Middle frontal gyrus (tissue), 1 donor: ENCODE measurements at regions not wholly inside any gene's neighbourhood (a gene's known extent, or its start where the extent isn't known, plus 50 kb on each side); places are given as distances from the start of the nearest gene placed in this dataset.
"Not testable (repeated sequence)": the region's sequence is repeated elsewhere in the genome, so short reads cannot be mapped to it uniquely, and the experiment has no call there.

Experiments
- DNase-seq: peaks from one replicate; pipeline ENCODE4 v3.0.0-alpha.2; 2015; ENCODE audit warnings: low spot score; ENCODE audit errors: extremely low spot score

DNA sequence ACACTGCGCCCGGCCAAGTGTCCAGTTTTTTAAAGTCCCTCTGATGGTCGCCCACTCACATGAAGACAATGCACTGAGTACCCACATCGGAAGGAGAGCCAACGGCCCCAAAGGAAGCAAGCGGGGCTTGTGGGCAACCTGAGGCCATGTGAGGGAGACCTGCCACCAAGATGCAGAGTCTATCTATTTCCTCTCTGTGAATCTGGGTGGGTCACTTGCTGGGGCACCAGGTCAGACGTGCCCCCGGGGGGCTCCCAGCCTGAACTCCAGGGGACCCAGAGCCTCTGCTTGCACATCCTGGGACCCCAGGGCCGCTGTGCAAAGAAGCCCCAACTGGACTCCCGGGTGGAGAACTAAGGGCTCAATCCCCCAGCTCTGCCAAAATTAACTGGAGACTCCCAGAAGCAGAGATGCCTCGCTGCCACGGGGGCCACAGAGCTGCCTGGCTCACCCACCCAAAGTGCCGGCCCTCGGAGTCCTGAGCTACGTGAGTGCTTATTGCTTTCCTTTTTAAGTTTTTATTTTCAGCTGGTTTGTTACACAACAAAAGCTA is 106.4 kb downstream of the BRD1 start:
- DNase-seq: no peak

DNA sequence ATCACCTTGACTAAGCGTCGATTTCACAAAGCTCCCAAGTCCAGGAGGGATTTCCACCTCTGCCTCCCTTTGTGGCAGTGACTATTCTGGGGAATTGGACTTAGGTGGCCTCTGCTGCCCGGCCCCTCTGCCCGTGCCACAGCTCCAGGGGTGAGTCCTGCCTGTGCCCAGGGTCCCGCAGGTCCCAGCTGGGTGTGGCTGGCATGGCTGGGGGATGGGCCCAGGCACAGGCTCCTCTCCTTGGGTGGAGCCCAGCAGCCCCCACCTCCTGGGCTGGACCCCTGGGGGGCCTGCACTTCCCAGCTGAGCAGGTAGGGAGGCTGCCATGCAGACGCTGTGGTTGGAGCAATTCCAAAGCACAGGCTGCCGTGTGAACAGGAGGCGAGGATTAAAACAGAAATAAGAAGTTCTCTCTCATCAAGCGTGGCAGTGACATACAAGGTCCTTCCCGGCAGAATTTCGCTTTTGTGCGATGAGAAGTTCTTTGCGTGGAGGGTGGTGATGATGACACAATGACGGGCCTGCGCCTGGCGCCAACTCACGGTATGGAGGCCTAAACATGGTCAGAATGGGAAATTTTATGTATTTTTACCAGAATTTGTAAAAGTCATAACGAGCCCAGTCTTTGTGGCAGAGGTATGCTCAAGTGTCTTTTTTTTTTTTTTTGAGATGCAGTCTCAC is 107.3 kb downstream of the BRD1 start:
- no peak for DNase-seq

DNA sequence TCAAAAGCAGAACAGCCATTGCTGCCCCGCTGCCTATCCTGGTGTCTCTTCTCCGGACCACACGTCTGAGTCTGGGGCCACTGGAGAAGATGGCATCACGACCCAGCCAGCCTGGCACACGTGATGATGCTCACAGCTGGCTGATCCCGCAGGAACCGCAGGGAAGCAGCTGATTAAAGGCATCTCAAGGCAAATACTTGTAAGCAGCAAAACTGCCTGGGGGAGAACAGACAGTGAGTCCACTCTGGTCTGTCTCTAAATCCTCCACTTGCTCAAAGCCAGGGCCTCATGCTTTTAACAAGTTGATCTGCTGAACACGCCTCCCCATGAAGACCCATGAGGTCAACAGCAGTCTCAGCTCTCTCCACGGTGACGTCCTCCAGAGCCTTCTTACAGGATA is 108.6 kb downstream of the BRD1 start:
- no peak for DNase-seq

DNA sequence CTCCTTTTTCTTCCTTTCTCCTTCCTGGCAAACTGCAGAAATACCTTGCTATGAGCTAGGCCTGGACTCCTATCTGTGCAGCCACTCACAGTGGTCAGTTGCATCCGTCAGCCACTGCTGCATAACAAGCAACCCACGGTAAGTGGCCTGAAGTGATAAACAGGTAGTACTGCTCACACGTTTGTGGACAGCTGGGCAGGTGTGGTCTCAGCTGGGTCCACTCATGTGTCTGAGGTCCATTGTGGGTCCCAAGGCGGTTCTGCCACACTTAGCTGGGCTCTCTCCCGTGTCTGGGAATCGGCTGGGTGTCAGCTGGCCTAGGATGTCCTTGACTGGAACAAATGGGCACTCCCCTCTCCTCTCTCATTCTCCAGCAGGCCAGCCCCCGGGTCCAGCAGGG is 109.3 kb downstream of the BRD1 start:
- no peak for DNase-seq

DNA sequence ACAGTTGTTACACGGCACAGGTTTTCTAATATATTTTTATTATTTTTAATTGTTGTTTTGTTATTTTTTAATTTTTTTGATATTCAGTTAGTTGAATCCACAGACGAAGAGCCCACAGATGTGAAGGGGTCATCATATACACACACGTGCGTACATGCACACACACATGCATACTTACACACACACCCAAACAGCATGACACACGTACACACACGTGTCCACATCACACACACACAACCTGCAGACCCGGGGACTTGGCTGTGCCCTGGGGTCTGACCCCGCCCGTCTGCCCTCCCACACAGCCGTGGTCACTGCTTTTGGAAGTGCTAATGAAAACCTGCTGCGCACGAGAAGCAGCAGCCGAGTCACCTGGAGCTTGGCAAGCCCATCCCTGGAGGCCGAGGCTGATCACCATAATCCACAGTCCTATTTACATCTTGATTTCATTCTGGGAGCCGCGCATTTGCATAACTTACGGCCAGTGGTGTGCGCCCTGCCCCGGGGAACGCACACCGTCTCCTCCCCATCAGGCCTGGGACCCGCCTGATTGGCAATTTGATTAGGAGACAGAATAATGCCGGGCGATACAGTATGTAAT is 110.3 kb downstream of the BRD1 start:
- DNase-seq: no peak

DNA sequence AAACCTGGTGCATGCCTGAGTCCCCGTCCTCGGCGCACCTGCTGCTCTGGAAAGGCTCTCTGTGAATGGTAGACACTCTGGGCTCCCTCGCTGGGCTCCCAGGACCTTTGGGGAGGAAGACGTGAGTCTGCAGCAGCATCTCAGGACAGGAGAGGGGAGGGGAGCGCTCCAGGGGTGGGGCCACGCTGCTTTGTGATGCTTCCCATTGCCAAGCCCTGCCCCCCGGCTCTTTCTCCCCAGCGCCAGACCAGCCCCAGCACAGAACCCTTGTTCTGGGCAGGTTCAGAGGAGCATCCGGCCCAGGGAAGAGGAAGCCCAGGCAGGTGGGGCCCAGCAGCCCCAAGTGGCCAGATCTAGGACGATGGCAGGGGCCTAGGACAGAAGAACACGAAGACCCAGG is 111.2 kb downstream of the BRD1 start:
- DNase-seq: no peak

DNA sequence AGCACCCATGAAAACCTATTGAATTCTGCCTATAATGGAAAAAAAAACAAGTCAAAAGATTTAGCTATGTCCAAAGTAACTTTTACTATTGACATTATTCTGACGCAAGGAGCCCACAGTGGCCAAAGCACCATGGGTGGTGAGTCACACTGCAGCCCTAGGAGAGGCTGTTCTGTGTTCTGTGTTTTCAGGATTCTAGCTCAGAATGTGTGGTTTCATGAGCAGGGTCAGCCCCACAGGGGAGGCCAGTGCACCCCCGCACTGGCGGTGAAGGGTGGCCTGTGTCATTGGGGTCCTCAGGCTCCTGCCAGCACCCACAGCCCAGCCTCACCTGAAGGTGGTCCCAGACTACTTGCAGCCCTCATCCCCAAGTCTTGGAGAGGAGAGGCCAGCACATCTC is 112.2 kb downstream of the BRD1 start:
- no peak for DNase-seq

DNA sequence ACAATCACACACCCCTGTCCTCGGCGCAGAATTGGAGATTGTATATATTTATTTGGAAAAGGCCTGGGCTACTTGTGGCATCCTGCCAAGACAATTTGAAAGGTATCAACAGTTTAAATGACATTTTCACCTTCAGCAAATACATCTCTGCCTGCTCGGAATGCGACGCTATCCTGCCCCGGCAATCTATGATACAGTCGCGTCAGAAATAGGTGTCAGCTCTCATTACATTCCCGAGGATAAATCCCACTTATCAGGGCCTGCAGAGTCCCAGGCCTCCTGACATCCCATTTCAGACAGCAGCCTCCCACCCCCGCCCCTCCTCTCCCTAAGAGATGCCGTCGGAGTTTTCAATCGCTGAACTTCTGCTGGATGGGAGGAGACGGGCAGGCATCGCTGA is 114.7 kb downstream of the BRD1 start:
- DNase-seq: no peak

DNA sequence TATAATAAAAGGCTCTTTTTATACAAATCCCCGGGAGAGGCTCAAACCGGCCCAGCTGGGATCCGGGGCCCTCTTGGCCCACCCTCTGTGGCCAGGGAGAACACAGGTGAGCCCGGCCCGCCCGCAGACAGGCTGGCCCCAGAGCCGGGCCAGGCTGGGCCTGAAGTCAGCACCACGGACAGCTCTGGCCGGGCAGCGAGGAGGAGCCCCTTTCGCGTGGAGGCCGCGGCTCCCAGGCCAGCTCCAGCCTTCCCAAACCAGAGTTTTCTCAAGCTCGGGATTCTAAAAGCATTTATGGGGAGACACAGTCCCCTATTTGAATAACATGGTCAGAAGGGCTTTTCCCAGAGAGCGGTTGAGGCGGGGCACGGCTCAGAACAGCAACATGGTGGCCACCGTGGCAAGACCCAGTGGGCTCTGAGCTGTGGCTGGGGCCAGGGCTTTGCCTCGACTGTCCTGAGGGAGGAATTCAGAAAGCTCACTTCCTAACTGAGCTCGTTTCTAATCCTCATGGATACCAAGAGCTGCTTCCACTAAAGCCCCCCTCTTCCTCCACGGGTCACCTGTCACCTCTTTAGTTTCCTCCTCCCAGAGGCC is 115.4 kb downstream of the BRD1 start:
- DNase-seq: no peak

DNA sequence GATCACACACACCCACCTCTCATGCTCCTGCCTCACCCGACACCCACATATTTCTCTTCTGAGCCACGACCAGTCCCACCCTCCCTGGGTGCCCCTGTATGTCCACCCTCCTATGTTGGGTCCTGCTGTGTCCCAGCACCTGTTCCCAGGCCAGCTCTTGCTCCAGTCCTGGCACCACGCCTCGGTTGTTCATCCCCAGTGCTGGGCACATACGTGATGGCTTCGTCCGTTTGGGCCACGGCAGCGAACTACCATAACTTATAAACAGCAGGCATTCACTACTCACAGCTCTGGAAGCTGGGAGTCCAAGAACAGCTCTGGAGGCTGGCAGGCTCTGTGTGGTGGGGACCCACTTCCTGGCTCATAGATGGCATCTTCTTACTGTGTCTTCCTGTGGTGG is 116.9 kb downstream of the BRD1 start:
- DNase-seq: no peak

DNA sequence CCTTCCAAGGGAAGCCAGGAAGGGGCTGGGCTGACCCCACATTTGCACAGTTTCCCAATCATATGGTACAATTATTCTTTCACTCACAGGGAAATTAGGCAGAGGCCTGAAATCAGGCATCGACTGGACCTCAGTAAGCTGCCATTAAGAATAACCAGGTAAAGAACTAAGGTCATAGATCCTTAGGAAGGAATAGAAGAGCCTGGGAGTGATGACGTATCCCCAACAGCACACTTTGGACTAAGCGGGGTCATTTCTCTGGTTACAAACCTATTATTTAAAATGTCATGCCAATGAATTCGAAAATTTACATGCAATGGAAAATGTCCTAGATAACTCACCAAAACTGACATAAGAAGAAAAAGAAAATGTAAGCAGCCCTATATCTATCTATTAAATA is 118.2 kb downstream of the BRD1 start:
- no peak for DNase-seq

DNA sequence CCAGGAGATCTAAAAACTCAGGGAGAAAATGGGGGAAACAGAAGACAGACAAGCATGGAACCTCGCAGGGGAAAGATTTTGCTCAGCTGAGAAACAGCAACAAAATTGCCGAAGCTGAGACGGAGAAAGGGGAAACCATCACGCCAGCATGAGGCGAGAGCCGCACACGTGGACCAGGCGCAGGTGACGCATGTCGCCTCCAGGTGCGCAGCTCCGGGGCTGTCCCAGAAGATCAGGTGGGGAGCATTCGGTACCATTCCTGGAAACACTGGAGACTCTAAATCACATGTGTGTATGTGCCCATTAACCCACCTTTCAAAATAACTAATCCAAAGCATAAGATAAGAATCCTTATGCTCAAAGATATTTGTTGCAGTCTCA is 121.7 kb downstream of the BRD1 start:
- DNase-seq: no peak

DNA sequence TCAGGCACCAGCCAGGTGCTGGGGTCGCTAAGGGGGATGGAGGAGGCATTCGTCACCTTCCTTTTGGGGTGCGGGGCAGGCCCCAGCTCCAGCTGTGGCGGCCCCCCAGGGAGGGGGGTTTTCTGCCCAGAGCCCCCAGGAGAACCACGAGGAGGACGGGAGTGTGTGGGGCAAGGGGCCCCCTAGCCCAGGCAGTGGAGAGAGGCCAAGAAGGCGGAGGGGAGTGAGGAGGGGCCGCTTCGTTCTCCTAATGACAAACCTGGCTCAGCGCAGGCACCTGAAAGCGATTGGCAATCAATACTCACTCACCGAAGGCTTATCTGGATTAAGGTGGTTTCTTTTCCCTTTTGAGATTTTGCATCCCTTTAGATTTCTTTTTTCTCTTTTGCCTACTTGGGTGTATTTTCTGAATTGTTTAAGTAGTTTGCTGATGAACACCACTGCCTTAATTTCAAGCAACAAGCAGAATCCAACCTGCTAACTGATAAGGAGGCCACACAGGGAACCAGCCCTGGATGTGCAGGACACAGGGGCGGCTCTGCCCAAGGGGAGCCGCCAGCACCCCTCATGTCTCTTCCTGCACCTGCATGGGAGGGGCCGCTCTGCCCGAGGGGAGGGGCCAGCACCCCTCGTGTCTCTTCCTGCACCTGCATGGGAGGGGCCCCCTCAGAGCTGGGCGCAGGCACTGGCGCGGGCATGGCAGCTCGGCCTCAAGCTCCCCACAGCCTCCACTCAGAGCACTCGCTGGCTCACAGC is 122.3 kb downstream of the BRD1 start:
- DNase-seq: no peak

DNA sequence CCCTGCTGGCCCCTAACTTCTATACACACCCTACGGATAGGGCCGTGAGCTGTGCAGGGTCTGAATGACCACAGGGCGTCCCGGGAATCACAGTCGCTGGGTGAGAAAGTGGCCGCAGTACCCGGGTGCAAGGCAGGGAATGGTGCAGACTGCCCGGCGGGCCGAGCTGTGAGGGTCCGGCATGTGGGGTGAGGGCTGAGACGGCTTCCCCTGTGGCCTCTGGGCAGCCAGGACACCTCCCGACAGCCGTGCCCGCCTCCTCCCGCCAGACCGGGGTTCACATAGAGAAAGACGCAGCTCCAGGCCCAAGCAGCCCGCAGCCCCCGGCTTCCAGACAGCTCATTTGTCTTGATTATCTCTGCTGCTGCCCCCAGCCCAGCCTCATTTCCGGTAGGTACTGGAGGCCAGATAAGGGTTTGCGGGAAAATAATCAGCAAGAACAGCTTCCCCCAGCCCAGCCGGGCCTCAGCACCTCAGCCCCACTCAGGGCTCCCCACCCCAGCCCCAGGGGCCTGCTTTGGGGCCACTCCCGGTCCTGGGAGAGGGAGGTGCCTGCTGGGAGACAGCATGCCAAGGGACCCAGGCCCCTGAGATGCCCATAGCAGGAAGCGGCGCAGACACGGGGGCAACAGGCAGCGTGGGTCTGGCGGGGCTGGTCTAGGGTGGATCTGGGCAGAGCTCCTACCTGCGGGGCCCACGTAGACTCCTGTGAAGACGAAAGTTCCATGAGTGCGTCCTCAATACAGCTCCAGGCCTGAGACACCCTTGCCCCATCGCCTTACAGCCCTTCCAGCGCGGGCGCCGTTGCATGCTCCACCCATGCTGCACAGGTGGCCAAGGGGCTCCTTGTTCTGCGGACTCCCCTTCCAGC is 123.1 kb downstream of the BRD1 start:
- DNase-seq: no peak

DNA sequence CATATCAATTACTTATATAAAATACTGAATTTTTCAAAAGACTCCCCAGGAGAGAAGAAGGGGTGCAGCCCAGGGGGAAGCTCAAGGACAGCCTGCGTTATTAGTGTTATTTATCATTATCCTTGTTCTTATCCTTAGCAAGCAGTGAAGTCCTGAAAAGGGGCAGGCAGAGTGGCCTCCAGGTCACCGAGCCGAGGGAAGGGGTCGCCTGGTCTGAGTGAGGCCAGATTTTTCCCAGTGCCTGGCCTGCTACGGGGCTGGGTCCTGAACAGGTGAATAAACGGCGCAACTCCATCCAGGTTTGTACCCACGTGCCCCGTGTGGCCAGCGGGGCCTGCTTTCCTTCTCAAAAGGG is 123.7 kb downstream of the BRD1 start:
- DNase-seq: no peak

DNA sequence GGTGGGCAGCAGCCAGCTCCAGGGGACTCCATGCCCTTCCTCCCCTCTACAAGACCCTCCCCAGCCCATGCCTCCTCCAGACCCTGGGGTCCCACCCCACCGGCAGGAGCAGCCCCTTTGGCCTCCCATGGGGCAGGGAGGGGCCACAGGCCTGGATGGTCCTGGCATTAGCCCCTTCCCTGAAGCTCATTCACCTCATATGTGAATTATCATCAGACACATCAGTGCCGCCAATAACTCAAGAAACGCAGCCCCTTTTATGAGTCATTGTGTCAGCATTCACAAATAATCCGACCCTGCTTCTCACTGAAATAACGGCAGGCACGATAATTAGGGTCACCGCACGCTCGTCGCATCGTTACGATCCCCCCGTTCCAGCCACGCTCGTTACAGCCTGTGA is 124.2 kb downstream of the BRD1 start:
- DNase-seq: no peak

DNA sequence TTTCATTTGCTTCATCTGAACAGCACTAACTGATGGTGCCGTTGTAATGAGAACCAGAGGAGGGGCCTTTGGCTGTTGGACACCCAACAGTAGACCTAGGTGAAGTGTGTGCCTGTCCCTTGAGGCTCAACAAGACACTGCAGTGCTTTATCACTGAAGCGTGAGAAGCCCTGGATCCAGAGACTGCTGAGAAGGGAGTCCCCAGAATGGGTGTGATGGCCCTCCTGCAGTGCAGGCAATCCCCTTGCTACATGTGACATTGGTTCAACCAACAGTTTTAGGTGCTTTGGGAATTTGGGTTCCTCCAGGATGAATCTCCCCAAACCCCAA is 125.6 kb downstream of the BRD1 start:
- DNase-seq: no peak

DNA sequence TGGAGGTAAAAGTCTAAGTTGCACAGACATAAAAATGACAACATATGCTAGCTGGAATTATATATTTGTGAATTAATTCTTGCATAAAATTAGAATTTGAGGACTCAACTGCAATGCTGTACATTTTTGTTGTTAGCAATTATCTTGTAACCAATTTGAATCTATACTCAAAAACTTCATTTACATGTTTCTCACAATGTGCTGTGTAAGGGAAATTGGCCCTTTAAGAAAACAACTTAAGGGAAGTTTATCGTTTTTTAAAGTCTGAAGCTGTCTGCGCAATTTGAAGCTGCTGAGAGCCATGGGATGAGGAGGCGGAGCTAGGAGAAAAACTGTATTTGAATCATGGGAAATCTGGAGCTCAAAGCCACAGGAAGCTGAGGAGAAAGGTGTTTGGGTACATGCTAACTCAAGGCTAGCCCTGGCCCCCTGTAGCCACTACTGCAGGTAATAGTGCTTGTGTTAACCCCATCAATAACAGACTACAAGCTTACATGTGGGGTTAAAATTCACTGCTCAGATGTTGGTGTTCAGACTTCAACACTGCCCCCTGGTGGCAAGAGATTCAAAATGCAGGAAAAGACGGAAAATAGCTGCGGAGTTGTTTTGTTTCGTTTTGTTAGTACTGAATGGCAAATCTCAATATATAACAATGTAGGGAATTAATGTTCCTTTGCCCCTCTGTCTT is 126.1 kb downstream of the BRD1 start:
- no peak for DNase-seq

DNA sequence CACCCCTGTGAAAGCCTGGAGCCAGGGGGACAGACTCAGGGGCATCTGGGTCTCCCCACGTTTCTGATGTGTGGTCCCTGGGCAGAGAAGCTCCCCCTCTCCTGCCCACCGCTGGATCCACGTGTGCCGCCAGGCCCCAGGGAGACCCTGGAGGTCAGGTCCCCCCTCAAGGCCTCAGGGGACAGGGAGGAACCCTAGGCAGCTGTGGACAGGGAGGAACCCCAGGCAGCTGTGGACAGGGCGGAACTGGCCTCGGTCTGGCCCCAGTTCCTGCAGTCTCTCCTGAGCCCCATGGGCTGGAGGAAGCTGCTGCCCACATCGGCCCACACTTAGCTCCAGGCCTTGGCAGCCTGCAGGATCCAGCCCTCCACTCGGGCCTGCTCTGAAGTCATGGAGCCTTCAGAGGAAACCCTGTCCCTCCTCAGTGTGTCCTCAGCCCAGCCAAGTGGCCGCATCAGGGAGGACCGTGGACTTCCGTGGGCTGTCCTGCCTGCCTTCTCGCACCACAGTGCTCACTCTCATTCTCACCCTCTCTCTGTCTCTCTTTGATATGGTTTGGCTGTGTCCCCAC is 127.7 kb downstream of the BRD1 start:
- DNase-seq: no peak

DNA sequence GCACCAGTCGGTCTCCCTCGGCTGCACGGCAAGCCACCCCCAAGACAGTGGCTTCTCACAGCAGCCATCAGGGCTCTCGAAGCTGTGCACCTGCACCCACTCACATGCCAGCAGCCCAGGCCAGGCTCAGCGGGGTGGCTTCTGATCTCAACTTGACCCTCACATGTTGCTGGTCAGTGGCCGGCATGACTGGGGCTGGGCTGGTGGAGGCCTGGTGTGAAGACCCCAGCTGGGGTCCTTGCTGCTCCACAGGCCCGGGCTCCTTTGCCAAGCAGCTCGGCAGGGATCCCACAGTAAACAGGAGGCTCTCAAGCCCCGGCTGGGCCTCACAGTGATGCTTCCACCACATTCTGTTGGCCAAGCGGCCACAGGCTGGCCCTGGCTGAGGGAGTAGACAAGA is 128.2 kb downstream of the BRD1 start:
- no peak for DNase-seq

DNA sequence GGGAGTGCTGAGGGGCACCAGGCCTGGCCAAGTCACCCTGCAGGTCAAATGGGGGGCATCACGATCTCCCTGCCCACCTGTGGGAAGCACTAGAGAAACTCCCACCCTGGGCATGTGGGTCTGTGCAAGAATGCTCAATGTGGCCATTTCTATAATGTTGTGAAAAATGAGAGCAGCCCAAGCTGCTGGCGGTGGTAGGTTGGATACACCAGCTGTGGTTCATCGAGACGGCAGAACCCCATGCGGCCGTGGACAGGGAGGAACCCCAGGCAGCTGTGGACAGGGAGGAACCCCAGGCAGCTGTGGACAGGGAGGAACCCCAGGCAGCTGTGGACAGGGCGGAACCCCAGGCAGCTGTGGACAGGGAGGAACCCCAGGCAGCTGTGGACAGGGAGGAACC is 129.1 kb downstream of the BRD1 start:
- not testable (repeated sequence) for DNase-seq
